Suppressor macrophage treated with lipopolysaccharide for 1 hour (primary cell): ENCODE measurements at regions not wholly inside any gene's neighbourhood (a gene's known extent, or its start where the extent isn't known, plus 50 kb on each side); places are given as distances from the start of the nearest gene placed in this dataset.

Experiments
- DNase-seq, 3 donors: peaks; one replicate each; pipeline ENCODE4 v3.0.0-alpha.2; 2020 to 2022

- DNase-seq, result no peak
Observed at GRCh38 chr3:68295457-68295856, 636.9 kb downstream of the TAFA4 start.

- no peak for DNase-seq
Observed at GRCh38 chr3:68290333-68290732, 635.9 kb upstream of the SUCLG2 start.

GRCh38 chr3:68288085-68288484 lies 633.7 kb upstream of the SUCLG2 start:
- DNase-seq, result no peak

- no peak for DNase-seq
Observed at GRCh38 chr3:68287101-68287500, 632.7 kb upstream of the SUCLG2 start.

GRCh38 chr3:68274286-68274685 lies 619.9 kb upstream of the SUCLG2 start:
- DNase-seq, result no peak

- DNase-seq, result no peak
Observed at GRCh38 chr3:68271145-68271544, 616.7 kb upstream of the SUCLG2 start.

- no peak for DNase-seq
Observed at GRCh38 chr3:68256635-68257223, 602.3 kb upstream of the SUCLG2 start.

- DNase-seq, result no peak
Observed at GRCh38 chr3:68249265-68249664, 594.9 kb upstream of the SUCLG2 start.

- DNase-seq, result no peak
Observed at GRCh38 chr3:68242606-68243005, 588.2 kb upstream of the SUCLG2 start.

GRCh38 chr3:68239542-68239941 lies 585.1 kb upstream of the SUCLG2 start:
- no peak for DNase-seq

GRCh38 chr3:68234076-68234780 lies 579.8 kb upstream of the SUCLG2 start:
- DNase-seq, result no peak

GRCh38 chr3:68228856-68229255 lies 574.4 kb upstream of the SUCLG2 start:
- no peak for DNase-seq

GRCh38 chr3:68220832-68221231 lies 566.4 kb upstream of the SUCLG2 start:
- no peak for DNase-seq

- DNase-seq, result no peak
Observed at GRCh38 chr3:68211637-68212036, 557.2 kb upstream of the SUCLG2 start.

GRCh38 chr3:68210635-68211034 lies 556.2 kb upstream of the SUCLG2 start:
- no peak for DNase-seq

GRCh38 chr3:68207327-68207726 lies 552.9 kb upstream of the SUCLG2 start:
- no peak for DNase-seq

- DNase-seq, result no peak
Observed at GRCh38 chr3:68206524-68207117, 552.2 kb upstream of the SUCLG2 start.

- DNase-seq, result no peak
Observed at GRCh38 chr3:68186733-68187132, 532.3 kb upstream of the SUCLG2 start.

GRCh38 chr3:68176600-68176999 lies 522.2 kb upstream of the SUCLG2 start:
- DNase-seq, result no peak

- no peak for DNase-seq
Observed at GRCh38 chr3:68173012-68173634, 518.7 kb upstream of the SUCLG2 start.

GRCh38 chr3:68172039-68172438 lies 517.6 kb upstream of the SUCLG2 start:
- DNase-seq, result no peak

- no peak for DNase-seq
Observed at GRCh38 chr3:68163968-68164367, 509.6 kb upstream of the SUCLG2 start.

GRCh38 chr3:68163062-68163461 lies 508.6 kb upstream of the SUCLG2 start:
- DNase-seq, result no peak

- no peak for DNase-seq
Observed at GRCh38 chr3:68162644-68163043, 508.2 kb upstream of the SUCLG2 start.
